IPS-18a (cell line): ENCODE measurements at regions not wholly inside any gene's neighbourhood (a gene's known extent, or its start where the extent isn't known, plus 50 kb on each side); places are given as distances from the start of the nearest gene placed in this dataset.

Source experiments
- H3K27ac ChIP-seq: one replicate; pipeline ENCODE4 v1.5.1; 2013; ENCODE audit warnings: low read length
- H3K27me3 ChIP-seq: one replicate; pipeline ENCODE4 v1.6.1; 2013; ENCODE audit warnings: mild to moderate bottlenecking, low read length; ENCODE audit not compliant: control insufficient read depth, insufficient read depth
- H3K36me3 ChIP-seq: one replicate; pipeline ENCODE4 v1.6.1; 2013; ENCODE audit warnings: low read depth, low read length; ENCODE audit not compliant: control insufficient read depth
- H3K4me1 ChIP-seq: one replicate; pipeline ENCODE4 v1.6.1; 2013; ENCODE audit warnings: low read depth, low read length; ENCODE audit not compliant: control insufficient read depth
- H3K4me3 ChIP-seq: one replicate; pipeline ENCODE4 v1.5.1; 2013; ENCODE audit warnings: low read length
- H3K9ac ChIP-seq: one replicate; pipeline ENCODE4 v1.6.1; 2013; ENCODE audit warnings: mild to moderate bottlenecking, low read length, moderate library complexity
- H3K9me3 ChIP-seq: one replicate; pipeline ENCODE4 v1.6.1; 2013; ENCODE audit warnings: low read depth, low read length; ENCODE audit not compliant: control insufficient read depth

- Histone ChIP-seq H3K27ac (no peak overlapping the region), H3K9me3 (no peaks in the 10 kb centered on the region), H3K4me1 (peaks cover 12% of the 10 kb centered on the region), H3K27me3 (no peaks in the 10 kb centered on the region), H3K4me3 (no peak overlapping the region), H3K36me3 (no peaks in the 10 kb centered on the region), H3K9ac (no peak overlapping the region)
Observed at GRCh38 chr2:22011048-22011447, 887.3 kb downstream of the TDRD15 start.

- Histone ChIP-seq H3K9me3 (no peaks in the 10 kb centered on the region), H3K27me3 (no peaks in the 10 kb centered on the region), H3K27ac (no peak overlapping the region), H3K9ac (no peak overlapping the region), H3K36me3 (no peaks in the 10 kb centered on the region), H3K4me3 (no peak overlapping the region), H3K4me1 (peaks cover 17% of the 10 kb centered on the region)
Observed at GRCh38 chr2:22020091-22020742, 896.4 kb downstream of the TDRD15 start.

- H3K27ac ChIP-seq = no peak overlapping the region
- H3K4me1 ChIP-seq = peaks cover 3% of the 10 kb centered on the region
Observed at GRCh38 chr2:22027345-22028005, 903.7 kb downstream of the TDRD15 start.

GRCh38 chr2:22035361-22035830 lies 911.6 kb downstream of the TDRD15 start:
- no peaks in the 10 kb centered on the region for H3K36me3 ChIP-seq
- H3K9me3 ChIP-seq = no peaks in the 10 kb centered on the region
- no peak overlapping the region for H3K4me3 ChIP-seq
- H3K4me1 ChIP-seq = peaks cover 4% of the 10 kb centered on the region
- no peaks in the 10 kb centered on the region for H3K27me3 ChIP-seq
- no peak overlapping the region for H3K27ac ChIP-seq
- no peak overlapping the region for H3K9ac ChIP-seq

More at GRCh38 chr2:22027345-22028005, 903.7 kb downstream of the TDRD15 start:
- H3K9me3 ChIP-seq = no peaks in the 10 kb centered on the region
- H3K27me3 ChIP-seq = no peaks in the 10 kb centered on the region
- no peak overlapping the region for H3K9ac ChIP-seq
- H3K4me3 ChIP-seq = no peak overlapping the region
- H3K36me3 ChIP-seq = no peaks in the 10 kb centered on the region

GRCh38 chr2:22037274-22037673 lies 913.5 kb downstream of the TDRD15 start:
- Histone ChIP-seq H3K27me3 (no peaks in the 10 kb centered on the region), H3K27ac (no peak overlapping the region)

GRCh38 chr2:22043784-22044183 lies 920.0 kb downstream of the TDRD15 start:
- no peak overlapping the region for H3K9ac ChIP-seq
- no peaks in the 10 kb centered on the region for H3K4me1 ChIP-seq
- H3K36me3 ChIP-seq = no peaks in the 10 kb centered on the region
- no peak overlapping the region for H3K4me3 ChIP-seq
- H3K9me3 ChIP-seq = no peaks in the 10 kb centered on the region
- H3K27me3 ChIP-seq = no peaks in the 10 kb centered on the region
- H3K27ac ChIP-seq = no peak overlapping the region

More at GRCh38 chr2:22037274-22037673, 913.5 kb downstream of the TDRD15 start:
- H3K9me3 ChIP-seq = no peaks in the 10 kb centered on the region
- no peak overlapping the region for H3K4me3 ChIP-seq
- no peak overlapping the region for H3K9ac ChIP-seq
- no peaks in the 10 kb centered on the region for H3K36me3 ChIP-seq
- H3K4me1 ChIP-seq = peaks cover 4% of the 10 kb centered on the region

GRCh38 chr2:22055784-22056620 lies 932.2 kb downstream of the TDRD15 start:
- H3K4me3 ChIP-seq = no peak overlapping the region
- H3K9ac ChIP-seq = no peak overlapping the region
- no peak overlapping the region for H3K27ac ChIP-seq
- no peaks in the 10 kb centered on the region for H3K9me3 ChIP-seq
- H3K36me3 ChIP-seq = no peaks in the 10 kb centered on the region
- H3K27me3 ChIP-seq = no peaks in the 10 kb centered on the region
- H3K4me1 ChIP-seq = no peaks in the 10 kb centered on the region

GRCh38 chr2:22056621-22057132 lies 932.9 kb downstream of the TDRD15 start:
- H3K4me1 ChIP-seq = no peaks in the 10 kb centered on the region
- no peaks in the 10 kb centered on the region for H3K9me3 ChIP-seq
- H3K9ac ChIP-seq = no peak overlapping the region
- no peaks in the 10 kb centered on the region for H3K36me3 ChIP-seq
- no peak overlapping the region for H3K4me3 ChIP-seq
- no peaks in the 10 kb centered on the region for H3K27me3 ChIP-seq
- no peak overlapping the region for H3K27ac ChIP-seq

GRCh38 chr2:22062679-22063078 lies 938.9 kb downstream of the TDRD15 start:
- Histone ChIP-seq H3K36me3 (peaks cover 3% of the 10 kb centered on the region), H3K27ac (no peak overlapping the region), H3K4me3 (no peak overlapping the region), H3K9ac (no peak overlapping the region), H3K27me3 (no peaks in the 10 kb centered on the region), H3K4me1 (no peaks in the 10 kb centered on the region), H3K9me3 (peaks cover 17% of the 10 kb centered on the region)

- H3K4me3 ChIP-seq = no peak overlapping the region
- peaks cover 4% of the 10 kb centered on the region for H3K9me3 ChIP-seq
- H3K4me1 ChIP-seq = peaks cover 13% of the 10 kb centered on the region
- H3K9ac ChIP-seq = no peak overlapping the region
- no peaks in the 10 kb centered on the region for H3K27me3 ChIP-seq
- H3K27ac ChIP-seq = no peak overlapping the region
- no peaks in the 10 kb centered on the region for H3K36me3 ChIP-seq
Observed at GRCh38 chr2:22076454-22076853, 952.7 kb downstream of the TDRD15 start.

- no peak overlapping the region for H3K27ac ChIP-seq
- H3K4me1 ChIP-seq = peaks cover 13% of the 10 kb centered on the region
- H3K36me3 ChIP-seq = no peaks in the 10 kb centered on the region
- H3K9me3 ChIP-seq = no peaks in the 10 kb centered on the region
- no peak overlapping the region for H3K4me3 ChIP-seq
- H3K9ac ChIP-seq = peak overlapping the region; percentile 22
- no peaks in the 10 kb centered on the region for H3K27me3 ChIP-seq
Observed at GRCh38 chr2:22078701-22079100, 954.9 kb downstream of the TDRD15 start.
